Spinal cord (tissue), 9 donors: ENCODE measurements at regions not wholly inside any gene's neighbourhood (a gene's known extent, or its start where the extent isn't known, plus 50 kb on each side); places are given as distances from the start of the nearest gene placed in this dataset.

ENCODE experiments used
- DNase-seq, 6 donors: peaks; one replicate each; pipeline versions ENCODE4 v3.0.0 to v3.0.0-alpha.2; 2013 to 2015; ENCODE audit warnings: low spot score in 6 of 6, low read depth in 4 of 6
- H3K27ac ChIP-seq: one replicate; pipeline ENCODE4 v1.5.1; 2013; ENCODE audit warnings: low read depth, low read length, control low read depth
- H3K27me3 ChIP-seq: one replicate; pipeline ENCODE4 v1.6.1; 2013; ENCODE audit warnings: low read length; ENCODE audit not compliant: control insufficient read depth, insufficient read depth
- H3K36me3 ChIP-seq: one replicate; pipeline ENCODE4 v1.6.1; 2013; ENCODE audit warnings: low read length; ENCODE audit not compliant: control insufficient read depth, insufficient read depth
- H3K4me1 ChIP-seq: one replicate; pipeline ENCODE4 v1.6.1; 2013; ENCODE audit warnings: low read length; ENCODE audit not compliant: control insufficient read depth, insufficient read depth
- H3K4me3 ChIP-seq: one replicate; pipeline ENCODE4 v1.5.1; 2013; ENCODE audit warnings: low read depth, low read length, control low read depth
- H3K9me3 ChIP-seq: one replicate; pipeline ENCODE4 v1.6.1; 2013; ENCODE audit warnings: low read length; ENCODE audit not compliant: control insufficient read depth, insufficient read depth
- WGBS: methylation state at CpG from one replicate; pipeline ENCODE4 v1.1.5; 2013; ENCODE audit warnings: missing lambda C conversion rate; ENCODE audit not compliant: insufficient coverage; 5-methylcytosine and 5-hydroxymethylcytosine counted together
- donor health status: healthy.

DNA sequence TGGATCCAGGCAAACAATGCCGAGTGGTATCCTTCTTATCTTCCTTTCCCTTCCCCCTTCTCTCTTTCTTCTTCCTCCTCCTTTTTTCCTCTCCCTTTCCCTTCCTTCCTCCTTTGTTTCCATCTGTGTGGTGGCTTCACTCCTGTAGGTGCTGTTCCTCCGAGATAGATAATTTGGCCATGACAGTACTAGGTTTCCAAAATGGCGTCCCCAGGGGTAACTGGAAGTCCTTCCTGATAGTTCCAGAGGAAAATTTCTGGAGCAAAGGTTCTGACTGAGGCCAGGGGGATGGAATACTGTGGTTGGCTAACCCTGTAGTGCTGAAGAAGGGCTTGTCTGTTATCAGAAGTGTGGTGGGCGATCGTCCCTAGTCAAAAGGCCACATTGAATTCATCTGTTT lies 52.5 kb upstream of the CCDC6 start:
- Histone ChIP-seq H3K4me1 (no peaks in the 10 kb centered on the region), H3K27me3 (no peaks in the 10 kb centered on the region), H3K9me3 (no peaks in the 10 kb centered on the region), H3K27ac (no peak overlapping the region), H3K4me3 (no peak overlapping the region), H3K36me3 (no peaks in the 10 kb centered on the region)
- no peak for DNase-seq
- WGBS, result 98% methylated on average over 4 of the region's 5 CpGs

- Histone ChIP-seq H3K27ac (no peak overlapping the region), H3K36me3 (no peaks in the 10 kb centered on the region), H3K4me1 (no peaks in the 10 kb centered on the region), H3K4me3 (no peak overlapping the region), H3K9me3 (no peaks in the 10 kb centered on the region), H3K27me3 (no peaks in the 10 kb centered on the region)
- no peak for DNase-seq
Measured at GRCh38 chr10:59957975-59958374, 51.6 kb upstream of the CCDC6 start.
